ENCODE measurements at regions not wholly inside any gene's neighbourhood (a gene's known extent, or its start where the extent isn't known, plus 50 kb on each side); places are given as distances from the start of the nearest gene placed in this dataset.

GRCh38 chr6:106874481-106874880, 100.0 kb downstream of the CD24 start:
- DNase-seq (ENCODE audit: extremely low read depth, low read depth) = no peak
- TF ChIP-seq CTCF (IDR thresholded peaks at IDR 0.05; ENCODE audit: low read depth, low read length) = no peak

GRCh38 chr6:106872049-106872448, 102.5 kb downstream of the CD24 start:
- no peak for TF ChIP-seq CTCF (IDR thresholded peaks at IDR 0.05; ENCODE audit: low read depth, low read length)
- DNase-seq (ENCODE audit: extremely low read depth, low read depth) = no peak

GRCh38 chr6:106870824-106871717, 103.5 kb downstream of the CD24 start:
- no peak for TF ChIP-seq CTCF (IDR thresholded peaks at IDR 0.05; ENCODE audit: low read depth, low read length)
- no peak for DNase-seq (ENCODE audit: extremely low read depth, low read depth)

- no peak for DNase-seq (ENCODE audit: extremely low read depth, low read depth)
- no peak for TF ChIP-seq CTCF (IDR thresholded peaks at IDR 0.05; ENCODE audit: low read depth, low read length)
Observed at GRCh38 chr6:106870069-106870468, 104.5 kb downstream of the CD24 start.

GRCh38 chr6:106869203-106869602, 105.3 kb downstream of the CD24 start:
- no peak for TF ChIP-seq CTCF (IDR thresholded peaks at IDR 0.05; ENCODE audit: low read depth, low read length)

GRCh38 chr6:106866875-106867658, 107.5 kb downstream of the CD24 start:
- TF ChIP-seq CTCF (IDR thresholded peaks at IDR 0.05; ENCODE audit: low read depth, low read length) = no peak
- DNase-seq (ENCODE audit: extremely low read depth, low read depth) = no peak

More at GRCh38 chr6:106869203-106869602, 105.3 kb downstream of the CD24 start:
- no peak for DNase-seq (ENCODE audit: extremely low read depth, low read depth)

GRCh38 chr6:106862858-106863257, 111.7 kb downstream of the CD24 start:
- TF ChIP-seq CTCF (IDR thresholded peaks at IDR 0.05; ENCODE audit: low read depth, low read length) = no peak
- no peak for DNase-seq (ENCODE audit: extremely low read depth, low read depth)
